Ishikawa (cell line): ENCODE measurements at regions not wholly inside any gene's neighbourhood (a gene's known extent, or its start where the extent isn't known, plus 50 kb on each side); places are given as distances from the start of the nearest gene placed in this dataset.

ENCODE experiments used
- CEBPB ChIP-seq: IDR thresholded peaks from 2 replicates; pipeline ENCODE4 v1.6.1; 2012
- CREB1 ChIP-seq: IDR thresholded peaks from 2 replicates; pipeline ENCODE4 v1.6.1; 2012; ENCODE audit warnings: low read depth
- EGR1 ChIP-seq: IDR thresholded peaks from 2 replicates; pipeline ENCODE4 v1.6.1; 2012
- EP300 ChIP-seq: IDR thresholded peaks from 2 replicates; pipeline ENCODE4 v1.6.1; 2012; ENCODE audit warnings: borderline replicate concordance
- FOXM1 ChIP-seq: IDR thresholded peaks from 2 replicates; pipeline ENCODE4 v1.6.1; 2012; ENCODE audit warnings: low read depth, borderline replicate concordance
- NFIC ChIP-seq: IDR thresholded peaks from 2 replicates; pipeline ENCODE4 v1.6.1; 2012
- RAD21 ChIP-seq: IDR thresholded peaks from 2 replicates; pipeline ENCODE4 v1.6.1; 2012; ENCODE audit warnings: low read depth
- REST ChIP-seq: IDR thresholded peaks from 2 replicates; pipeline ENCODE4 v1.6.1; 2012; ENCODE audit warnings: low read depth, mild to moderate bottlenecking
- TAF1 ChIP-seq: IDR thresholded peaks from 2 replicates; pipeline ENCODE4 v1.6.1; 2012; ENCODE audit warnings: low read depth, mild to moderate bottlenecking
- TCF12 ChIP-seq: IDR thresholded peaks from 2 replicates; pipeline ENCODE4 v1.6.1; 2012; ENCODE audit warnings: low read depth
- TEAD4 ChIP-seq: IDR thresholded peaks from 2 replicates; pipeline ENCODE4 v1.6.1; 2012
- USF1 ChIP-seq: IDR thresholded peaks from 2 replicates; pipeline ENCODE4 v1.6.1; 2012
- YY1 ChIP-seq: IDR thresholded peaks from 2 replicates; pipeline ENCODE4 v1.6.1; 2012; ENCODE audit warnings: low read depth
- ZBTB7A ChIP-seq: IDR thresholded peaks from 2 replicates; pipeline ENCODE4 v1.6.1; 2012; ENCODE audit warnings: low read depth
- TF ChIP-seq, protein P1 (sequence below): IDR thresholded peaks from 2 replicates; pipeline ENCODE4 v1.6.1; 2012

GRCh38 chr9:79152306-79152705, 419.5 kb upstream of the TLE4 start:
- TF ChIP-seq YY1 (no peak), TCF12 (no peak), TAF1 (no peak), RAD21 (no peak), FOXM1 (no peak)

GRCh38 chr9:79154806-79155205, 417.0 kb upstream of the TLE4 start:
- TF ChIP-seq TAF1 (no peak), REST (no peak), YY1 (no peak), NFIC (no peak), EGR1 (no peak), ZBTB7A (no peak), CREB1 (no peak), EP300 (no peak), FOXM1 (no peak), RAD21 (no peak), USF1 (no peak), TEAD4 (no peak), TCF12 (no peak)
- TF ChIP-seq, protein P1, sequence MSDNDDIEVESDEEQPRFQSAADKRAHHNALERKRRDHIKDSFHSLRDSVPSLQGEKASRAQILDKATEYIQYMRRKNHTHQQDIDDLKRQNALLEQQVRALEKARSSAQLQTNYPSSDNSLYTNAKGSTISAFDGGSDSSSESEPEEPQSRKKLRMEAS = no peak

DNA sequence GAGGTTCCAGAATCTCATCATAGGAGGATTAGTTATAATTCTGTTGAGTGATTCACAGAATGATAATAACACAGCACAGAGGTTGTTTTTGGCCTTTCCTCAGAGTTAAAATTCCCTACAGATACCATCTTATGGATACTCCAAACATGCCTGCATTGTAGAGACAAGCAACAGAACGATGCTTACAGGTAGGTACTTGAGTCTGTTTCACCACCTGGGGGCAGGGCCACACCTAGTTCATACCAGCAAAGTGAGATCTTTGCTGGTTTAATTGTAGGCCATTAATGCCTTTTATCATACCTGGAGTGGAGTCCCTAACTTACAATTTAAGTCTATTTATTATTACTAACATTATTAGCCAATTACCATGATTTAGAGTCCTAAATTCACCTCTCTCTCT, 416.5 kb upstream of the TLE4 start:
- no peak for TF ChIP-seq EP300
- TF ChIP-seq YY1 = no peak
- no peak for TF ChIP-seq TAF1
- TF ChIP-seq FOXM1 = no peak
- TF ChIP-seq TCF12 = no peak
- TF ChIP-seq NFIC = no peak
- no peak for TF ChIP-seq TEAD4
- TF ChIP-seq, protein P1 = no peak
- no peak for TF ChIP-seq USF1
- no peak for TF ChIP-seq CREB1
- TF ChIP-seq RAD21 = no peak
- TF ChIP-seq REST = no peak
- TF ChIP-seq EGR1 = no peak
- no peak for TF ChIP-seq CEBPB
- no peak for TF ChIP-seq ZBTB7A

DNA sequence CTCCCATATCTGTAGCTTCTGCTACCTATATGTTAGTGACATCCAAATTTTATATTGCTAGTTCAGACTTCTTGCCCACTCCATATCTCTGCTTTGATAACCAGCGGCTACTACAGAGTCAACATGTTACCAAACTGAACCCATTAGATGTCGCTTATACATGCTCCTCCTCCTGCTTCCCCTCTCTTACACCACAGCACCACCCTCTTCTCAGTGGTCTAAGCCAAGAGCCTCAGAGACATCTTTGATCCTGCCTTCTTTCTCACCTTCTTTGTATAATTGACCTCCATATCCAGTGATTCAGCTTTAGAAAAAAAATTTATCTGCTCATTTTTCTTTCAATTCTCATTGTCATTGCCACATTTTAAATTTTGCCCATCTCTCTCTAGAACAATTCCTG, 408.2 kb upstream of the TLE4 start:
- TF ChIP-seq TAF1 (no peak), YY1 (no peak), EGR1 (no peak), CREB1 (no peak), NFIC (no peak), EP300 (no peak), TCF12 (no peak), FOXM1 (no peak), REST (no peak), TEAD4 (no peak), RAD21 (no peak), ZBTB7A (no peak), USF1 (no peak), CEBPB (no peak)
- TF ChIP-seq, protein P1 = no peak
